Spleen (tissue), 7 donors: ENCODE measurements at regions not wholly inside any gene's neighbourhood (a gene's known extent, or its start where the extent isn't known, plus 50 kb on each side); places are given as distances from the start of the nearest gene placed in this dataset.

ENCODE experiments used
- CTCF ChIP-seq, 11 experiments: fragments of 200-600 bp in 7 of 11; fragments of 450-650 bp in 4 of 11; sonication (generic) in 4 of 11; IDR thresholded peaks in 8 of 11; conservative IDR thresholded peaks in 3 of 11; 1 replicate in 7 of 11; 2 replicates in 4 of 11; pipeline versions ENCODE4 v1.4.0 to v1.8.0; 2016 to 2021; ENCODE audit warnings: antibody characterized with exemption in 11 of 11, inconsistent platforms in 4 of 11, mild to moderate bottlenecking in 1 of 11
- POLR2A ChIP-seq, 3 donors: fragments of 450-650 bp; IDR thresholded peaks; one replicate each; pipeline ENCODE4 v1.5.1; 2017; ENCODE audit warnings: antibody characterized with exemption in 3 of 3, mild to moderate bottlenecking in 1 of 3
- donor health status: DM: no; HTN: no; CAD: no; lungs with moderate emphysema.
- donor health status: DM: no; HTN: no; CAD: no.
- donor health status: DM: no; HTN: no; CAD: no.

- TF ChIP-seq CTCF (IDR thresholded peaks at IDR 0.05 in 8 of 11, conservative IDR thresholded peaks at IDR 0.05 in 3 of 11) (no peak), POLR2A (IDR thresholded peaks at IDR 0.05) (no peak)
Measured at GRCh38 chr13:108146642-108147041, 68.7 kb downstream of the LIG4 start.
